NCI-H510A treated with DMSO at 0.1 percent for 48 hours (cell line): ENCODE measurements at regions not wholly inside any gene's neighbourhood (a gene's known extent, or its start where the extent isn't known, plus 50 kb on each side); places are given as distances from the start of the nearest gene placed in this dataset.
"Not testable (repeated sequence)": the region's sequence is repeated elsewhere in the genome, so short reads cannot be mapped to it uniquely, and the experiment has no call there.

ENCODE experiments used
- DNase-seq: peaks from one replicate; lab custom pipeline; 2025; lab: John Stamatoyannopoulos, UW

- not testable (repeated sequence) for DNase-seq
Measured at GRCh38 chr2:187610450-187610849, 56.2 kb upstream of the TFPI start.

DNA sequence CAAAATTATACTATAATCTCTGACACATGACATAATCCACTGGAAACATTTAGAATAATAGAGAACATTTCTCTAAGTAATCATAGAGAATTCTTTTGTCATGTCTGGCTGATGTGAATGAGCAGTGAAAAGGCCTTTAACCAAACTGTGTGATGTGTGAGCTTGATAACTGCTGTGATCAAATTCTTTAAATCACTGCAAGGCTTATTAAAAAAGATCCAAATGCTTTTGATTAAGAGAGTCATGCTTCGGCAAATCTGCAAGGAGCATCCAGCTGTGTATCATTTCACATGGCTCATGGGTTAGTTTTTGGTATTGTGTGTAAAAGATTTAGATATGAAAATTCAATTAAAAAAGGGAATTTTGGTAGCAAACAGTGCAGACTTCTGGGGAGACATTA lies 58.6 kb upstream of the TFPI start:
- no peak for DNase-seq

DNA sequence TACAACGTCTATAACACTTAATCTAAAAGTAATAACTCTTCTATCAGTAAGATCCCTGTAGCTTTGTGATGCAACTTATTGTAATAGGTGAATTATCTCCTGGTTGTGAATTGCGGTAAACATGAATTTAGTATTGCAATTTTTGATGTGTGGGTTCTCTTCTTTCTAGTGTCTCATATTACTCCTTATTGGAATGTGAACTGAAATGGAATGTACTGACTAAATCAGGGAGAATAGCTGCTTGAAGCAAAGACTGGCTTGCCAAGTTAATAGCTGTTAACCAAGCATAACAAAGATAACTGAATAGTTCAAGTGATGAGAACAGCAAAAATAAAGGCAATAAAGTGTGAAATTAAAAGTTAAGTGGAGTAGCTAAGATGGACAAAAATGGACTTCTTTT lies 60.5 kb upstream of the TFPI start:
- no peak for DNase-seq

GRCh38 chr2:187615364-187615763 lies 61.1 kb upstream of the TFPI start:
- DNase-seq, result no peak

- DNase-seq, result no peak
Measured at GRCh38 chr2:187615902-187616301, 61.7 kb upstream of the TFPI start.

- DNase-seq, result no peak
Measured at GRCh38 chr2:187617120-187617519, 62.9 kb upstream of the TFPI start.

DNA sequence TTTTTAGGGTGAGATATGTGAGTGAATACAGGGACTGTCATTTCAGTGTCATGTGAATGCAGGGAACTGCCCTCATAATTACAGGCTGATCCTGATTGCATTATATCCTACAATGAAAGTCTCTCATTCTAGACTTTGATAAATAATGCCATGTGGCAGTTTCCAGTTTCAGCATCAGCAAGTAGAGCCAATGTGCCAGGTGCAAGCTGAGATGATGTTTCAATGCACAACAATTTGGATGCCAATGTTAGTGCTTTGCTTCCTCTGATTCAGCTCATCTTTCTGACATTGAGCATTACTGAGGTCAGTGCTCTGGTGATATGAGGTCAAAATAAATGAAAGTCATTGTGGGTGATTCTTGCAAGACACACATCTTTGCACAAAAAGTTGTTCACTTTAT lies 63.7 kb upstream of the TFPI start:
- DNase-seq, result no peak

- DNase-seq, result no peak
Measured at GRCh38 chr2:187618813-187619212, 64.6 kb upstream of the TFPI start.

DNA sequence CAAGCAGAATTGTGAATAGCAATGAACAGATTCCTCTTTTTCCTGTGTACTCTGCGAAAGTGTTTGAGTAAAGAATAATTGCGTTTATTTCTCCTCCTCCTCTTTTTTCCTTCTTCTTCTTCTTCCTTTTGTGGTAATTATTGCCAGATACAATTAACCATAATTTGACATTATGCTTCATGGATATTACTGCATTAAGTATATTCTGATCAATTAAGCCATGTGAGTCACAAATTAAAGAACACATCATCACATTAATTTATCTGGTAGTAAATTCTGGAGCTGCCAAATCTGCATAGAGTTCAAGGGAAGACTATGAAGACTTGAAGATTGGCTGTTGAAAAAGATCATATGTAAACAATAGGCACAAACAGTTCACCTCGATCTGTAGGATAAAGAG lies 72.9 kb upstream of the TFPI start:
- DNase-seq, result no peak

- not testable (repeated sequence) for DNase-seq
Measured at GRCh38 chr2:187636731-187637391, 82.6 kb upstream of the TFPI start.

GRCh38 chr2:187637392-187637740 lies 83.1 kb upstream of the TFPI start:
- DNase-seq, result not testable (repeated sequence)

DNA sequence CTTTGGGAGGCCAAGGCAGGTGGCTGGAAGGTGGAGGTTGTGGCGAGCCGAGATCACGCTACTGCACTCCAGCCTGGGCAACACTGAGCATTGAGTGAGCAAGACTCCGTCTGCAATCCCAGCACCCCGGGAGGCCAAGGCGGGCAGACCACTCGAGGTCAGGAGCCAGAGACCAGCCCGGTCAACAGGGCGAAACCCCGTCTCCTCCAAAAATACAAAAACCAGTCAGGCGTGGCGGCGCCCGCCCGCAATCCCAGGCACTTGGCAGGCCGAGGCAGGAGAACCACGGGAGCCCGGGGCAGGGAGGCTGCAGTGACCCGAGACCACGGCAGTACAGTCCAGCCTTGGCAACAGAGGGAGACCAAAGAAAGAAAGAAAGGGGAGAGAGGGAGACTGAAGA lies 83.5 kb upstream of the TFPI start:
- DNase-seq, result not testable (repeated sequence)

DNA sequence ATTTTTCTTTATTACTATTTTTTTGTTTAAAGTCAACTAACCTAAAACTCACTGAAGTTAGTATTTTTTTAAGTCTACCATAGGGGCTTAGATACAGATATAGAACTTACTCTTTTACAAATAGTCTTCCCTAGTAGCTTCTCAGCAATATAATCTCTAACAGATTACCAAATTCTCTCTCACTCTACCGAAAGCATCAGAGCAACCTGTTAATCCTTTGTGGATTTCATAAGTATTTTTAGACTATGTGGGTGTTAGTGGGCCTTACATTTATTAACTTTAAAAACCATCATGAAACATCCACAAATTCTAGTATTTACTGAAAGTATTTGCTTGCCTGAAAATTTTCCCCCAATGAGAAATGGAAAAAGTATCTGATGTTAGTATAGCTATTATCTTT lies 84.6 kb upstream of the TFPI start:
- DNase-seq, result no peak

GRCh38 chr2:187640926-187641510 lies 86.8 kb upstream of the TFPI start:
- no peak for DNase-seq

GRCh38 chr2:187642498-187642897 lies 88.3 kb upstream of the TFPI start:
- DNase-seq, result no peak

DNA sequence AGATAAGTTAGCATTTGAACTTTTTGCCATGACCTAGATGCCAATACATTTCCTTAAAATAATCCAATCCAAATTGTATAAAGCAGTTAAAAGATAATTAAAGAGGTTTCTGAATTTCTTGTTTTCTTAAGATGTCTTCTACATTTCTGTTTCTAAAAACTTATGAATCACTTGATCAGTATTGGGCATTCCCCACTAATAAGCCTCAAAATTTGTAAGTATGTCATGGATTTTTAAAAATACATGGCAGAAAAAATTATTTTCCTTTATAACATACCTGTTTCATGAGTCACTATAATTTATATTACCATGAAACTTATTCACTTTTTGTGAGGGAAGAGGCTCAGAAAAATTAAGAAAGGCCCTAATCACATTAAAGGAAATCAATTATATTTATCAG lies 90.3 kb upstream of the TFPI start:
- DNase-seq, result no peak

- no peak for DNase-seq
Measured at GRCh38 chr2:187644981-187645380, 90.7 kb upstream of the TFPI start.

- DNase-seq, result no peak
Measured at GRCh38 chr2:187646556-187646955, 92.3 kb upstream of the TFPI start.

- no peak for DNase-seq
Measured at GRCh38 chr2:187654535-187654934, 100.3 kb upstream of the TFPI start.

DNA sequence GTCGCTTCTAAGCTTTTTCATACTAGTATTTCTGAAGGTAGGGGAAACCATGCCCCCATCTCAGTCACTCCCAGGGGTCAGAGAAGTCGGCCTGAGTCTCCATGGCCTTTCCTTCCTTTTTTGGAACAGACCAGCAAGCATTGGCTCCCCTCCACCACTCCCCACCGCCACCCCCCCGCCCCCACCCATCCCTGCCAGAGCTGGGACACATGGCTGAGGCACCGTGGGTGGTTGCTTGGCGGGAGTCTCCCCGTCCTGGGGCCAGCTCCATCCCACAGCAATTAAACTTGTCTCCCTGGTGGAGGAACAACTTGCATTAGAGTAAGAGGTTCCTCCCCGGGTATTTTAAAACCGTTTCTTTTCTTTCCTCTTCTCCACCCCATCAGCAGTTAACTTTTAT lies 100.8 kb upstream of the TFPI start:
- DNase-seq, result no peak

- no peak for DNase-seq
Measured at GRCh38 chr2:187656123-187656522, 101.9 kb upstream of the TFPI start.

GRCh38 chr2:187658952-187659525 lies 104.8 kb upstream of the TFPI start:
- DNase-seq, result no peak

DNA sequence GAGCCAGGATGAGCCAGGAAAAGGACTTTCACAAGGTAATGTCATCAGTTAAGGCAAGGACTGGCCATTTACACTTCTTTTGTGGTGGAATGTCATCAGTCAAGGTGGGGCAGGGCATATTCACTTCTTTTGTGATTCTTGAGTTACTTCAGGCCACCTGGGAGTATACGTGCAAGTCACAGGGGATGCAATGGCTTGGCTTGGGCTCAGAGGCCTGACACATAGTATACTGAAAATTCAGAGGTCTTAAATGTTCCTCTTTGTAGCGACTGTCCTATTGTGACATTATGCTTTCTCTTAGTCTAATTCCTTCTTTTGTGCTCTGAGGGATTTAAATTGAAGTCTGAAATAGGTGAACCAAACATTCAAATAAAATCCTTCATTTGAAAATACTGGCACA lies 121.8 kb upstream of the TFPI start:
- not testable (repeated sequence) for DNase-seq

GRCh38 chr2:187679454-187679853 lies 125.2 kb upstream of the TFPI start:
- no peak for DNase-seq
